ENCODE measurements at regions not wholly inside any gene's neighbourhood (a gene's known extent, or its start where the extent isn't known, plus 50 kb on each side); places are given as distances from the start of the nearest gene placed in this dataset.

DNA sequence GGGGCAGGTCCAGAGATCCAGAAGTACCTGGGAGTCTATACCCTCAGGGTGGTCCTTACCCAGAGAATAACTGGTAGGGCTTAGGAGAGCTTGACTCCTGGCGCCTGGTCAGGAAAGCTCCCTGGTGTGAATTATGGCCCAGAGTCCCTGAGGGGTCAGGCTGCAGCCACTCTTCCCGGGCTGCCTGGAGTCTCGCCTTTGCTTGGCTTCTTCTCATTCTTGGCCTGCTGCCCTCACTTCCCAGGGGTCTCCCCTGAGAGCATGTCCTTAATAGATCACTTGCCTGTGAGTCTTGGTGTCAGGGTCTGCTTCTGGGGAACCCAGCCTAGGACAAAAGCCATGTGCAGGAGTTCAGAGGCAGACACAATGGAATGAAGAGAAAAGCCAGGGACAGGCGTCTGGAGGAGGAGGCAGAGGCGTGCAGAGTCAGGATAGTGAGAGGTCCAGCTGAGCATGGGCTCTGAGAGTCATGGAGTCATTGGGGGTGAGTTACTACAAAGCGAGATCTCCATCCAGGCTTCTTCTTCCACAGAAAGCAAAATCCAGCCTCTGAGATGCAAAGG lies 212.3 kb downstream of the TFAP2C start:
- DNase-seq: no peak

DNA sequence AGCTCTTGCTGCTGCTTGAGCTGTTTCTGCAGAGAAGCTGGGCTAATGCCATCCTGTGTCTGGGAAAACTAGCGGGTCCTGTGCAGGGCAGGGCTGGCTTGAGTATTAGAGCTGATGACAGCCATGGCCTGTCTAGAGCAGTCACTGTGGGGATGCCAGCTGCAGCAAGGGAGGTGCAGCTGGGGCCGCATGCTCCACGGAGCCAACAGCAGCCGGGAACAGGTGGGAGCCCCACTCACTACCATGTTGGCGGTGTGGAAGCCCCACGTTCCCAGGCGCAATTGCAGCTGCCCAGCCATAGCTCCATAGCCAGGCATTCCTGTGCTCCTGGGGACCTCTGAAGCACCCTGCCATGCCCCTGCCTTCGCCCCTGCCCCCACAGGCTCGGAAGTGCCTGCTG lies 212.9 kb downstream of the TFAP2C start:
- DNase-seq: no peak

DNA sequence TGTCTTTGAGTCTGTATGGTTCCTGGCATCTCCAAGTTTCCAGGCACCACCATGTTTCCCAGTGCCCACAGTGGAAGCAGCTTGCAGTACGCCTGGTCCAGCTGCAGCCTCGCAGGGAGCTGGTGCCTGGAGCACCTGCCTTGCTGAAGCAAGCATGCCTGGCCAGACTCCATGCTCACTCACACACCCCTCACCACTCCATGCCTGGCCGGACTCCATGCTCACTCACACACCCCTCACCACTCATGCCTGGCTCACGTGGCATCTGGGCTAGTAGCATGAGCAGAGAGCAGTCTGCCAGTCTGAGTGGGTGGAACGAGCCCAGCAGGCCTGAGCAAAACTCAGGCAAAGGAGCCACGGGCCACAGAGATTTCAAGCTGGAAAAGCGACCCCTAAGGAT lies 214.3 kb downstream of the TFAP2C start:
- no peak for DNase-seq

DNA sequence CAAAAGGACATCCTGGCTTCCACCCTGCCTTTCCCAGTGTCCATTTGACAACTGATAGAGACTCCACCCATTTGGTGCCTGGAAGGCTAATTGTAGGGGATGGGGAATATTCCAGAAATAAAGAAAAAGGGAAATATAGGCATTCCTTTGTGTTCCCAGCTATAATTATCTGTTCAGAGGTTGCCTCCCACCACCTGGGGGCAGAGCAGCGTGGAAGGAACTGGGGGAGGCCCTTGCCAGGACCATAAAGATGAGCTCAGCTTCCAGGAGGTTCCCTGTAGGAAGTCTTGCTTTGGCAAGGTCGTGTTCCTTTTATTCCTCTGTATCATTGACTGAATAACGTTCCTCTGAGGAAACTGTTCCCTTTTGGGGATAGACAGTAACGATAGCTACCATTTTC lies 214.7 kb downstream of the TFAP2C start:
- DNase-seq: no peak

DNA sequence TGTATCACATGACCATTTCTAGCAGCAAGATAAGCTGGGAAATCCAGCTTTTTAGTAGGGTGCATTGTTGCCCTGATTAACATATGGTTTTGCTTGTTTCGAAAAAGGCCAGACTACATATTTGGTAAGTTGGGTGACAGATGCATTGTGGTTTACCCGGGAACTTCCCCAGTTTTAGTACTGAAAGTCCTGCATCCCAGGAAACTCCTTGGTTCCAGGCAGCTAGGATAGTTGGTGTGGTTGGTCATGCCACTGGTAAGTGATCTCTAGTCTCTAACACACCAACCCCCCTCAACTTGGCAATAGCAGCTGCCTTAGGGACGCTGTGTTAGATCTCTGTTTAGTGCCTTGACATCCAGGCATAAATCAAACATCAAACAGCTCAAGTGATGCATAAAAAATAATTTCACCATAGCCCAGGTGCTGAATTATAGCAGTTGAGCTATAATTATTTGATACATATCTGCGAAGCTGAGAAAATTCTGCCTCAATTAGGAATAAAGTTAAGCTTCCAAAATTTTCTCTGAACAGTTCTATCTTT lies 216.5 kb downstream of the TFAP2C start:
- no peak for DNase-seq

DNA sequence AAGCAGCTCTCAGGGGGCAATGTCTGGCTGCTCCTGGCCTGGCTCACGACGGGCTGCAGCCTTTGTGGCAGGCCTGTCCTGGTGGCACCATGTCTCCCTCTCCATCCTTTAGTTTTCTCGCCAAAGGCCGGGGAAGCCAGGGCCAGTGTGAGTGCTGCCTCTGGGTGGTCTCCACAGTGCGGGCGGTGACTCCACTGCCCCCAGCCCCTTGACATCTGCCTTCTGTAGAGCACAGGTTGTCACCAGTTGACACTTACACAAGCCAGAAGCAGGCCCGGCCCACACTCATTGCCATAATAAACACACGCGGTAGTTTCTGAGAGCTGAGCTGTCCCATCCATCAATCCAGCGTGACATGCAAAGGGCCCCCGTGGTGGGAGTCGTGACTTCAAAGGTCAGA lies 219.5 kb downstream of the TFAP2C start:
- DNase-seq: no peak

DNA sequence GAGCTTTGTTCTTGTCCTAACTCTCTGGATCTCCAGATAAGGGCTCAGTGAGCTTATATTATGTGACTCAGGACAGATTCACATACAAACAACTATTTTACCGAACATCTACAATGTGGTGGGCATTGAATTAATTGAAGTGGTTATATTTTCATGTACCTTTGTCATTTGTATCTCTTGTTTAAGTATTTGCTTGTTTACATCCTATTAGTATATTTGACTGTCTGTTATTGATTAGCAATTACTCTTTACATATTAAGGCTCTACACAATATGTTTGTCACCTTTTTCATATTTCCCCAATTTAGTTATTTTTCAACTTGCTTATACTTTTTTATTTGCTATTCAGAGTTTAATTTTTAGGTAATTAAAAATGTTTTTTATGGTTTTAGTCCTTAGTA lies 222.4 kb downstream of the TFAP2C start:
- DNase-seq: no peak

DNA sequence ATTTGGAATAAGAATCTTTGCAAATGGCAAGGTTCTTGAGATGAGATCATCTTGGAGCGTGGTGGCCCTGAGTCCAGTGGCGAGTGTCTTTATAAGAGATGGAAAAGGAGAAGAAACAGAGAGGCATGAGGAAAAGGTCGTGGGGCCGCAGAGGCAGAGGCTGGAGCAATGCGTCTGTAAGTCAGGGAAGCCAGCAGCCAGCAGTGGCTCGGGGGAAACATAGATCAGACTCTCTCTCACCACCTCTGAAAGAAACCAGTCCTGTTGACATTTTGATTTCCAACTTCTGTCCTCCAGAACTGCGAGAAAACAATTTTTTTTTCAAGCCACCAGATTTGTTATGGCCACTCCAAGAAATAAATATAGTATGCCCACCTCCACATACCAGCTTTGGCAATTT lies 226.6 kb downstream of the TFAP2C start:
- no peak for DNase-seq

DNA sequence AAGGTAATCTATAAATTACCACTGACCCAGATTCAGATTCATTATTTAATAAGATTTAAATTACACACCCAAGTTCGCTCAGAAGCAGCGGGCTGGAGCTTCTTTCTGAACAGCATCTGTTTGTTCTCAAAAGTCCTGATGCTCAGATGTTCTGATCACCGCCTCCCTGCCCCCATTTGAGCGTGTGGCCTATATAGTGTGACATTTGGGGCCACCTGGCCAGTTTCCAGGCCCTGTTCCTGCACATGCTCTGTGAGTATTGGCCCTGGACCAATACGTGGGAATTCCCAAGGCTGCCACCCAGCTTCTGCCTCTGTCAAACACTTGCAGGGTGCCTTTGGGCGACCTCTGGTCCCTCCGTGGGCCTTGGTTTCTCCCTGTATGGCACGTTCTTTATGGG lies 228.8 kb downstream of the TFAP2C start:
- no peak for DNase-seq

DNA sequence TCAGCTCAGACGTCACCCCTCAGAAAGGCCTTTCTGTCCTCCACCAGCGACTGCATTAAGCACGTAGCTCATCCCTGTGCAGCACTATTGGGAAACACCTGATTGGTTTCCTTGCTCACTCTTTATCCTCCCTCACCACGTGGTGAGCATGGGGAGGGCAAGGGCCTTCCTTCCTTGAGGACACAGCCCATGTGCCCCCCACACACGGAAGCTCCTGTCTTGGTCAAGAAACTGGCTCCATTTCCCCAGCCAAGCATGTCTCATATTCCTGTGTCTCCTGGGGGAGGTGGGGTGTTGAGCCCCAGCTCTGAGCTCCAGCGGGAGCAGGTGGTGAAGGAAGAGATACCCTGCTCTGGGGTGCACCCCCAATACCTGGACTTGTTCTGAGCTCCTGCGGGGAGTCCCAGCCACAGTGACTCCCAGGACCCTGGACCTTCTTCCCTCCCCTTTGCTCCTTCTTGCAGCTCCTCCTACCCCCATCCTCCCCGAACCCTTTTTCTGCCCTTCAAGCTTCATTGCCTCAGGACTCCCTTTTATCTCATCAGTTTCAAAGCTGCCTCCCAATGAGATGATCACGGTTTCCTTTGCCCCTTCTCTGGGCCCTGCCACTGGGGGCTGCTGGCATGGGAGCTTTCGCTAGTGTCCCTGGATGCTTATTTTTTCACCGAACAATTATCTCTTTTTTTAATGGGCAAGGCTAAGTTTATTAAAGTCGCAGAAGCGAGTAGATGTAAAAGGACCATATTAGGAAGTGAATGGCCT lies 230.1 kb downstream of the TFAP2C start:
- DNase-seq: no peak

DNA sequence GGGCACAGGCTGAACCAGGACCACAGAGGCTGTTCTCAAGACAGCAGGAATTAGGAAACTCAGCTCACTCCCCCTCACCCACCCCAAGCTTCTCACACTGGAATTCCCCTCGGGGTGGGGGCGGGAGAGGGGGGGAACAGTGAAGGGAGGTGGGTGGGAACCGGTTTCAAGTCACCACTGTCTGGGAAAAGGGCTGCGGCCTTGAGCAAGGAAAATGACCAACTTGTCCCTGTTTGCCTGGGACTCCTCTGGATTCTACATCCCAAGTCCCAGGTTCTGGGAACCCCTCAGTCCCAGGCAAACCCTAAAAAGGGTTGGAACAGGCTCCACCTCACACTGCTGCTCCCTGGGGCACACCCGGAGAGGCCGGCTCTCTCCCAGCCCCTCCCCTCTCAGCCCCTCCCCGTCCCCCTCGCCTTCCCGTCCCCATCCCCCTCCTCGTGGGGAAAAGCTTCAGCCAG lies 230.7 kb downstream of the TFAP2C start:
- DNase-seq: no peak

DNA sequence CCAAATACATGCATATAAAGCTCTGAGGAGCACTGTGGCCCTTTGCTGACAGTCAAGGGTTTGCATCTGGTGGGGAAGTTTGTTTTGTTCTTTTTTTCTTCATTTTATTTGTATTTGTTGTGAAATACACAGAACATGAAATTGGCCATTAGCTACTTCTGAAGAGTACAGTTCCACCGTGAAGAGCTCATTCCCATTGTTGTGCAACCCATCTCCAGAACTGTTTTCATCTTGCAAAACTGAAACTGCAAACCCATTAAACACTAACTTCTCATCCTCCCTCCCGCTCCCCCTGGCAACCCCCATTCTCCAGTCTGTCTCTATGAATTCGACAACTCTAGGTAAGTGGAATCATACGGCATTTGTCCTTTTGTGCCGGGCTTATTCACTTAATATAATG lies 231.3 kb downstream of the TFAP2C start:
- no peak for DNase-seq

DNA sequence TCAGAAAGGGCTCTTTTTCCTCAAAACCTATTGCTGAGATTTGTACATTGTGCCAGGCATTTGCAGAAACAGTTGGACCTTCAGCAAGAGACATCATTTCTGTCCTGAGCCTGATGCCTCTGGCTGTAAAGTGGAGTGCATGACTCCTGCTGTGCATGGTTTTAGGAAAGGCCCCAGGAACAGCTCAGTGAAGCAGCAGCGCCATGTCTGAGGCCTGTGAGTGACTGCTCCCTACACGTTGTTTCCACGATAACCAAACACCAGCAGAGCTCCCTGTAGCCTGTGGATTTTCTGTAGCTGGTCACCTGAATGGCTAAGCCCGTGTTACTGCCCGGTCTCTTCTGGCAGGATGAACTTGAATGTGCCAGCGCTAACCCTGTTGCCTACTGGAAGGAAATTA lies 232.5 kb downstream of the TFAP2C start:
- DNase-seq: no peak

DNA sequence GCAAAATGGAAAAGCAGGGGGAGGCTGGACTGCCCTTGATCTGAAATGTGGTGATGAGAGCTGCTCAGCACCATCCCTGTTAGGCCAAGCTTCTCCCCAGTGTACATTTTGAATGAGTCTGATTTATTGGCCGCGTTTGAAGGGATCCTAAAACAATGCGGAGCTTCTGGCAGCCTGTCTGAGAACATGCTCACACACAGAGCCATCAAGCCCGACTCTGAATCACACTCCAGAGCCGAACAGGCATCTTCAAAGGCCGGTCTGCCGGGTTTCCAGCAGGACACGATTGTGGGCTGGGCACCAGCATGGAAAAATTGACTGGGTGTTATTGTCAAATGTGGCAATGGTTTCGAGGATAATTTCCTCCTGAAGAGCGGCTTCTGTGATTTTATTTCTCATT lies 235.9 kb downstream of the TFAP2C start:
- no peak for DNase-seq

DNA sequence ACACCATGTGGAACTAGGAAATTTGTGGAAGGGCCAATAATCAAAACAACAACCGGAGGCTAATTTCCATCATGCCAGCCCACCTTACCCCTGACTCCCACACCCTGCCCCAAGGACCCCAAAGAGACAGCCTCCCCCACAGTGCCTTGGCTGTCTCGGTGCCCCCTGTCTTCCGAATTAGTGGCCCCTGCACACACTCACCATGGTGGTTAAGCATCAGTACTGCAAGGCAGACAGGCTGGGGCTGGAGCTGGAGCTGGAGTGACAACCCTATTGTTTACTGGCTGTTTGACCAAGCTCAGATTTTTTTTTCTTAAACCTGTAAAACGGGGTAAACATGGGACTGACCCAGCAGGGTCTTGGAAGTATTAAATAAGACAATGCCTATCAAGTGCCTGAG lies 238.0 kb downstream of the TFAP2C start:
- DNase-seq: no peak

DNA sequence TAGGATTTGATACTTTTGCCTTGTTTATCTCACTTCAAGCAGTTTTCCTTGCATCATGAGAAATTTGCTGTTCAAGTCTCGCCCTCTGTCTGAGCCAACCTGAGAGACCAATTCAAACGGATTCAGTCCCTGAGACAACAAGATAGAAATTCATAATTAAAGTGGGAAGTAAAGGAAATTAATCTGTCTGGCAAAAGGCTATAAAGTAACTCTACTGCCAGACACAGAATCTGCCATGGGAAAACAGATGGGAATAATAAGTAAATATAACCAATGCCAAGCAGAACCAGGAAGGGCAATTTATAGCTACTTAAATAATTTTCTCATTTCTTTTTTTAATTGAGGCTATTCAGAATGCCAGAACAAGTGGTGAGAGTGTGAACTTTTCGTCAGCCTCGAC lies 239.6 kb downstream of the TFAP2C start:
- DNase-seq: no peak

DNA sequence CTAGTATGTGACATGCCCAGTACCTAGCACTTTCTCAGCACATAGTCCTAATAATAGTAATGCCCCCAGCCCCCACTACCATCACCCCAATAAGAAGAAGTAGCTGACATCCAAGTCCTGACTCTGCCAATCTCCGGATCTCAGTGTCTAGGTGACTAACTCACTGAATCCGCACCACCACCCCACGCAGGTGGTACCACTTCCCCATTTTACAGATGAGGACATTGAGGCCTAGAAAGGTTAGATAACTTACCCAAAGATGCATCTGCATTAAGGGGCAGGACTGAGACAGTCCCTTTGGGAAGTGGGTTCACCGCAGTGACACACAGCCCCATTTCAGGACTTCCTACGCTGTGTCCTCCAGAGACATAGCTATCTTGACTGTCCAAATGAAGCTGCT lies 241.2 kb downstream of the TFAP2C start:
- DNase-seq: no peak

DNA sequence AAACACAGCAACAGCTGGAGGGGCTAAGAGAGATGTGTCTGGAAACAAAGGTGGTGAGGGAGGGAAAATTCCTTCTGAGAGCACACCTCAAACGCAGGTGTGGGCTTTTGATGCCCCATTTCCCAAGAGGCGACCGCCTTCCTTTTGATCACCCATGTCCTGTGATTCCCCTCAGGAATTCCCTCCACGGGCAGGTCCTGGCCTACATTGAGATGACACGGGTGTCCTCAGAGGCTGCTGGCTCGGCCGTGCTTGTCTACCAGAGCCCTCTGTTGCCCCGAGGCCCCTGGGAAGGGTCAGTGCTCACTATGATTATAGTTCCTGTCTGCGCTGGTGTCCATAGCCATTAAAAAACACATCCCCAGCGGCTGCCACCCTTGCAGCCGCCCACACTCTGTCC lies 242.6 kb downstream of the TFAP2C start:
- no peak for DNase-seq

DNA sequence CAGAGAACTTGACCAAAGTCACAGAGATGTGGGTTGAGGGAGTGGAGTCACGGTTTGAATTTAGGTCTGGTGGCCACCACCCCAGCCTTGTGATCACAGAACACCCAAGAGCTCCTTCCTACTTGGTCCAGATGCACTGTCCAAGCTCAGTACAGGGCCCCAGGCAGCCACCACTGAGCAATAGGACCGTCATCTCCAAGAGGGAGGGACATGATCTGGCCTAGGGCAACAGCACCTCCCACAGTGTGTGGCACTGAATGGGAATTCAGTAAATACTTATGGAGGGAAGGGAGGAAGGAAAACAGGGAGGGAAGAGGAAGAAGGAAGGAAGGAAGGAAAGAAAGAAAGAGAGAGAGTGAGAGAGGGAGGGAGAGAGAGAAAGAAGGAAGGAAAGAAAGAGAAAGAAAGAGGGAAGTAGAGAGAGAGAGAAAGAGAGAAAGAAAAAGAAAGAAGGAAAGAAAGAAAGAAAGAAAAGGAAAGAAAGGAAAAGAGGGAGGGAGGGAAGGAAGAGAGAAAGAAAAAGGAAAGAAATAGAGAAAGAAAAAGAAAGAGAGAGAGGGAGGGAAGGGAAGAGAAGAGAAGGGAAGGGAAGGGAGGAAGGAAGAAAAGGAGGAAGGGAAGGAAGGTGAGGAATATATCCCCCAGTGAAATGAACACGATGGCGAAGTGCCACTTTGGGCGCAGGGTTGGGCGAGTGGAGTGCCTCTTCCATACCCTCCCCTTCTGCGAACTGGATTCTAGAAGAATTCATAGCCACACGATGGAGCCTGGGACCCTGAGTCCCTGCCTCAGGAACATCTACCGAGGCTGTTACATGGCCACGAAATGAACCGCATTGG lies 243.7 kb downstream of the TFAP2C start:
- no peak for DNase-seq

DNA sequence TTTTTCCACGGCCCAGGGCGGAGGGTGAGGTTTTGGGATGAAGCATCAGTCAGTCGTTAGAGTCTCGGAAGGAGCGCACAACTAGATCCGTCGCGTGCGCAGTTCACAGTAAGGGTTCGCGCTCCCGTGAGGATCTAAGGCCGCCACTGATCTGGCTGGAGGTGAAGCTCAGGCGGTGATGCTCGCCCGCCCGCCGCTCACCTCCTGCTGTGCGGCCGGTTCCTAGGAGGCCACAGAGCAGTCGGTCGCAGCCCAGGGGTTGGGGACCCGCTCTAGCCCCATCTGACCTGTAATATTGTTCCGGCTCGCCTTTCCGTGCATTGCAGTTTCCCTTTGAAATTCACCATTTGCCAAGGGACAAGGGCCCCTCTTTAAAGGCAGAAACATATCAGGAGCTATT lies 244.7 kb downstream of the TFAP2C start:
- no peak for DNase-seq

DNA sequence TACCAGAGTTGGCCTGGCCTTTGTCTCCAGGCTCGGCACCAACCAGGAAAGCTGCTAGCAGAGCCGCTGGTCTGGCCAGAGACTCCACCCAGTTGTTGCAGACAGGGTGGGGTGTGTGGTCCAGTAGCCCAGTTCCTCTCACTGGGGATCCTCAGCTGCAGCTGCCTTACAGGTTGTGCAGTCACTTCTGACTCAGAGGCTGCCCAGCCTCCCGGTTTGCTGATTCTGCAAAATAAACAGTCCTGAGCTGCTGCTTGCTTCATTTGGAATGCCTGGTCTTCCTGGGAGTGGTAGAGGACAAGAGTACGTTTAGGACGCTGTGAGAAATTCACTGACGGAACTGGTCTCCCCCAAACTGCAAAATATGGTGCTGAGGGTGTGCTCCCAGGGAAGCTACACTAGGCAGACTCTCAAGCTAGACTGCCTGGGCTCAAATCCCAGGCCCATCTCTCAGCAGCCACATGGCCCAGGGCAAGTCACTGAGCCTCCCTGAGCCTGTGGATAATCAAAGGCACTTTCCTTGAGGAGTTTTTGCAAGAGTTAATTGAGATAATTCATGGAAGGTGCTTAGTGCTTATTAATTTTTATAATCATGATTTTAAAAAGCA lies 246.1 kb downstream of the TFAP2C start:
- no peak for DNase-seq

DNA sequence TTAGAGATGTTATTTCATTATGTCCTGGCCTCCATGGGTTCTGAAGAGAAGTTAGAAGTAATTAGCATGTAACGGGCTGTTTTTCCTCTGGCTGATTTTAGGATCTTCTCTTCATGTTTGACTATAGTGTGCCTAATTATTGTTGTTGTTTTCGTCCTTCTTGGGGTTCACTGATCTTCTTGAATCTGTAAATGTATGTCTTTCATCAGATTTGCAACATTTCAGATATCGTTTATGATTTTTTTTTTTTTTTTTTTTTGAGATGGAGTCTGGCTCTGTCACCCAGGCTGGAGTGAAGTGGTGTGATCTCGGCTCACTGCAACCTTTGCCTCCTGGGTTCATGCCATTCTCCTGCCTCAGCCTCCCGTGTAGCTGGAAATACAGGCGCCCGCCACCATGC lies 246.7 kb downstream of the TFAP2C start:
- DNase-seq: no peak

DNA sequence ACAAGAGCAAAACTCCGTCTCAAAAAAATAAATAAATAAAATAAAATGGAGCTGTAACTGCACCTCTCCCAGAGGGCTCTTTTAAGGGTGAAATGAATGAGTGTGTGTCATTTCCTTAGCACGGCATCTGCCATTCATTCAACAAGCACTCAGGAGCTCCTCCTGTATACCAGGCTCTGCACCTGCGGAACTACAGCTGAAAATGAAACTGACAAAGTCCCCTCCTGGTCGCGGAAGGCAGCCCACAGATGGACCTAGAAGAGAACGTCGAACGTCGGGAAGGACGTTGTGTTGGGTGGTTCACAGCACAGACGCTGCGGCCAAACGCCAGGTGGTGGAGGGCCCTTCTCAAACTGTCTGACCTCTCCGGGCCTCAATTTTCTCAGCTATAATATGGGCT lies 256.4 kb downstream of the TFAP2C start:
- DNase-seq: no peak
